ENCODE measurements at regions not wholly inside any gene's neighbourhood (a gene's known extent, or its start where the extent isn't known, plus 50 kb on each side); places are given as distances from the start of the nearest gene placed in this dataset.

DNA sequence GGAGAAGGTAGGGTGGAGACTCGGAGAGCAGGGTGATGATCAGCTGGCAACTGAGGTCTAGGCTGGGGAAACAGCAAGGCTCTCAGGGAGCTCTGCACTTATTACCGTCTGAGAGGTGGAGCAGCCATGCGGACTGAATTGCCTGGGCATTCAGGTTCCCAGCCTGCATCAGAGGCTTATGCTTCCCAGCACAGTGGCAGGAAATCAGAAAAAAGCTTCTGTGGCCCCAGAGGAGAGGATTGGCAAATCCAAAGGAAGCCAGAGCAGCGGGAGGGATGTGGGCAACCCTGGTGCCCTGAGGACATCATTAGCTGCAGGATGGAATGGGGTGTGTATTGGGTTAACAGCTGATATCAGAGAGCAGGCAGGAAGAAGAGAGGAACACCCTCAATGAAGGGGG is 374.1 kb upstream of the POU3F1 start:
- TF ChIP-seq, protein P1, sequence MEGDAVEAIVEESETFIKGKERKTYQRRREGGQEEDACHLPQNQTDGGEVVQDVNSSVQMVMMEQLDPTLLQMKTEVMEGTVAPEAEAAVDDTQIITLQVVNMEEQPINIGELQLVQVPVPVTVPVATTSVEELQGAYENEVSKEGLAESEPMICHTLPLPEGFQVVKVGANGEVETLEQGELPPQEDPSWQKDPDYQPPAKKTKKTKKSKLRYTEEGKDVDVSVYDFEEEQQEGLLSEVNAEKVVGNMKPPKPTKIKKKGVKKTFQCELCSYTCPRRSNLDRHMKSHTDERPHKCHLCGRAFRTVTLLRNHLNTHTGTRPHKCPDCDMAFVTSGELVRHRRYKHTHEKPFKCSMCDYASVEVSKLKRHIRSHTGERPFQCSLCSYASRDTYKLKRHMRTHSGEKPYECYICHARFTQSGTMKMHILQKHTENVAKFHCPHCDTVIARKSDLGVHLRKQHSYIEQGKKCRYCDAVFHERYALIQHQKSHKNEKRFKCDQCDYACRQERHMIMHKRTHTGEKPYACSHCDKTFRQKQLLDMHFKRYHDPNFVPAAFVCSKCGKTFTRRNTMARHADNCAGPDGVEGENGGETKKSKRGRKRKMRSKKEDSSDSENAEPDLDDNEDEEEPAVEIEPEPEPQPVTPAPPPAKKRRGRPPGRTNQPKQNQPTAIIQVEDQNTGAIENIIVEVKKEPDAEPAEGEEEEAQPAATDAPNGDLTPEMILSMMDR (IDR thresholded peaks at IDR 0.05; ENCODE audit: low read depth, low read length, poor library complexity, severe bottlenecking): no peak
- no peak for TF ChIP-seq EZH2phosphoT487 (IDR thresholded peaks at IDR 0.05; ENCODE audit: borderline replicate concordance, low read length)

Measured in DOHH2 (cell line).